OCI-LY7 (cell line): ENCODE measurements at regions not wholly inside any gene's neighbourhood (a gene's known extent, or its start where the extent isn't known, plus 50 kb on each side); places are given as distances from the start of the nearest gene placed in this dataset.

ENCODE experiments used
- EZH2phosphoT487 ChIP-seq: fragments of 200-600 bp; sonication (generic); IDR thresholded peaks from 2 replicates; pipeline ENCODE4 v1.6.1; 2018; ENCODE audit warnings: low read depth, borderline replicate concordance, mild to moderate bottlenecking, mixed run types, antibody characterized with exemption, low read length, moderate library complexity, mixed read lengths
- TF ChIP-seq, protein P1 (sequence below): fragments of 200-600 bp; sonication (generic); conservative IDR thresholded peaks from 2 replicates; pipeline ENCODE4 v1.5.1; 2014; ENCODE audit warnings: mild to moderate bottlenecking, antibody characterized with exemption, low read length, moderate library complexity, mixed read lengths

DNA sequence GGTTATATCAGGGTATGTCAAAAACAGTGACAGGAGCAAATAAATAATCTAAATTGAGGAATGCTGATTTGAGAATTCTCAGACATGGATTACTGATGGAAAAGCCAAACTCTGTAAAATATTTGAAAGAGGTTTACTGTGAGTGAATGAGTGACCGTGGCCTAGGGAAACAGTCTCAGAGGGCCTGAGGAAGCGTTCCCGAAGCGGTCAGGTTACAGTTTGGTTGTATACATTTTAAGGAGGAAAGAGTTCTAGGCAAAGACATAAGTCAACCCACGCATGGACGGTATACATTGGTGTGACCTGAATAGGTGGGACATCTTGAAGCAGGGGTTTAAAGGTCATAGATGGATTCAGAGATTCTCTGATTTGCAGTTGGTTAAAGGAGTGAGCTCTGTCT lies 771.7 kb downstream of the KCNJ18 start:
- TF ChIP-seq, protein P1, sequence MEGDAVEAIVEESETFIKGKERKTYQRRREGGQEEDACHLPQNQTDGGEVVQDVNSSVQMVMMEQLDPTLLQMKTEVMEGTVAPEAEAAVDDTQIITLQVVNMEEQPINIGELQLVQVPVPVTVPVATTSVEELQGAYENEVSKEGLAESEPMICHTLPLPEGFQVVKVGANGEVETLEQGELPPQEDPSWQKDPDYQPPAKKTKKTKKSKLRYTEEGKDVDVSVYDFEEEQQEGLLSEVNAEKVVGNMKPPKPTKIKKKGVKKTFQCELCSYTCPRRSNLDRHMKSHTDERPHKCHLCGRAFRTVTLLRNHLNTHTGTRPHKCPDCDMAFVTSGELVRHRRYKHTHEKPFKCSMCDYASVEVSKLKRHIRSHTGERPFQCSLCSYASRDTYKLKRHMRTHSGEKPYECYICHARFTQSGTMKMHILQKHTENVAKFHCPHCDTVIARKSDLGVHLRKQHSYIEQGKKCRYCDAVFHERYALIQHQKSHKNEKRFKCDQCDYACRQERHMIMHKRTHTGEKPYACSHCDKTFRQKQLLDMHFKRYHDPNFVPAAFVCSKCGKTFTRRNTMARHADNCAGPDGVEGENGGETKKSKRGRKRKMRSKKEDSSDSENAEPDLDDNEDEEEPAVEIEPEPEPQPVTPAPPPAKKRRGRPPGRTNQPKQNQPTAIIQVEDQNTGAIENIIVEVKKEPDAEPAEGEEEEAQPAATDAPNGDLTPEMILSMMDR, result no peak
- no peak for TF ChIP-seq EZH2phosphoT487
